ENCODE measurements at regions not wholly inside any gene's neighbourhood (a gene's known extent, or its start where the extent isn't known, plus 50 kb on each side); places are given as distances from the start of the nearest gene placed in this dataset.

- TF ChIP-seq, protein P1, sequence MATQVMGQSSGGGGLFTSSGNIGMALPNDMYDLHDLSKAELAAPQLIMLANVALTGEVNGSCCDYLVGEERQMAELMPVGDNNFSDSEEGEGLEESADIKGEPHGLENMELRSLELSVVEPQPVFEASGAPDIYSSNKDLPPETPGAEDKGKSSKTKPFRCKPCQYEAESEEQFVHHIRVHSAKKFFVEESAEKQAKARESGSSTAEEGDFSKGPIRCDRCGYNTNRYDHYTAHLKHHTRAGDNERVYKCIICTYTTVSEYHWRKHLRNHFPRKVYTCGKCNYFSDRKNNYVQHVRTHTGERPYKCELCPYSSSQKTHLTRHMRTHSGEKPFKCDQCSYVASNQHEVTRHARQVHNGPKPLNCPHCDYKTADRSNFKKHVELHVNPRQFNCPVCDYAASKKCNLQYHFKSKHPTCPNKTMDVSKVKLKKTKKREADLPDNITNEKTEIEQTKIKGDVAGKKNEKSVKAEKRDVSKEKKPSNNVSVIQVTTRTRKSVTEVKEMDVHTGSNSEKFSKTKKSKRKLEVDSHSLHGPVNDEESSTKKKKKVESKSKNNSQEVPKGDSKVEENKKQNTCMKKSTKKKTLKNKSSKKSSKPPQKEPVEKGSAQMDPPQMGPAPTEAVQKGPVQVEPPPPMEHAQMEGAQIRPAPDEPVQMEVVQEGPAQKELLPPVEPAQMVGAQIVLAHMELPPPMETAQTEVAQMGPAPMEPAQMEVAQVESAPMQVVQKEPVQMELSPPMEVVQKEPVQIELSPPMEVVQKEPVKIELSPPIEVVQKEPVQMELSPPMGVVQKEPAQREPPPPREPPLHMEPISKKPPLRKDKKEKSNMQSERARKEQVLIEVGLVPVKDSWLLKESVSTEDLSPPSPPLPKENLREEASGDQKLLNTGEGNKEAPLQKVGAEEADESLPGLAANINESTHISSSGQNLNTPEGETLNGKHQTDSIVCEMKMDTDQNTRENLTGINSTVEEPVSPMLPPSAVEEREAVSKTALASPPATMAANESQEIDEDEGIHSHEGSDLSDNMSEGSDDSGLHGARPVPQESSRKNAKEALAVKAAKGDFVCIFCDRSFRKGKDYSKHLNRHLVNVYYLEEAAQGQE (IDR thresholded peaks at IDR 0.05; ENCODE audit: low read depth) = no peak
- TF ChIP-seq TEAD4 (IDR thresholded peaks at IDR 0.05) = peak; percentile 85
Measured at GRCh38 chr5:29054282-29054681, 2015.9 kb upstream of the CDH9 start.

- TF ChIP-seq NFIC (IDR thresholded peaks at IDR 0.05) = no peak
- no peak for TF ChIP-seq CEBPB (IDR thresholded peaks at IDR 0.05)
- TF ChIP-seq TAF1 (IDR thresholded peaks at IDR 0.05; ENCODE audit: low read depth) = no peak
Measured at GRCh38 chr5:29051509-29051908, 2013.1 kb upstream of the CDH9 start.

DNA sequence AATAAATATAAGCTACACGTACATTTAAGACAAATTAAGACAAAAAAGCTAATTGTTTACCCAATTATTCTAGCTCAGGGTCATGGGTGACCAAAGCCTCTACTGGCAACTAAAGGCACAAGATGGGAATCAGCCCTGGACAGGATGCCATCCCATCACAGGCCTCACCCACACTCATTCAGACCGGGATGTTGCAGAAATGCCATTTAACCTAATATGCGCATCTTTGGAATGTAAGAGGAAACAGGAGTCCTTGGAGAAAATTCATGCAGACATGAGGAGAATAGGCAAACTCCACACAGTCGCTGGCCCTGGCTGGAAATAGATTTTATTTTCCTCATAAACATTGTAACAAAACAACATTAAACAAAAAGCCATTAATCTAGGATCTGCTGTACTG lies 2003.8 kb upstream of the CDH9 start:
- TF ChIP-seq, protein P2, sequence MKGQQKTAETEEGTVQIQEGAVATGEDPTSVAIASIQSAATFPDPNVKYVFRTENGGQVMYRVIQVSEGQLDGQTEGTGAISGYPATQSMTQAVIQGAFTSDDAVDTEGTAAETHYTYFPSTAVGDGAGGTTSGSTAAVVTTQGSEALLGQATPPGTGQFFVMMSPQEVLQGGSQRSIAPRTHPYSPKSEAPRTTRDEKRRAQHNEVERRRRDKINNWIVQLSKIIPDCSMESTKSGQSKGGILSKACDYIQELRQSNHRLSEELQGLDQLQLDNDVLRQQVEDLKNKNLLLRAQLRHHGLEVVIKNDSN (IDR thresholded peaks at IDR 0.05) = no peak
- TF ChIP-seq TCF12 (IDR thresholded peaks at IDR 0.05; ENCODE audit: low read depth) = no peak
- no peak for TF ChIP-seq TEAD4 (IDR thresholded peaks at IDR 0.05)
- TF ChIP-seq YY1 (IDR thresholded peaks at IDR 0.05; ENCODE audit: low read depth) = no peak
- TF ChIP-seq ZBTB7A (IDR thresholded peaks at IDR 0.05; ENCODE audit: low read depth) = no peak
- TF ChIP-seq FOXM1 (IDR thresholded peaks at IDR 0.05; ENCODE audit: borderline replicate concordance, low read depth) = no peak
- no peak for TF ChIP-seq NFIC (IDR thresholded peaks at IDR 0.05)
- no peak for TF ChIP-seq CEBPB (IDR thresholded peaks at IDR 0.05)
- no peak for TF ChIP-seq TAF1 (IDR thresholded peaks at IDR 0.05; ENCODE audit: low read depth)

DNA sequence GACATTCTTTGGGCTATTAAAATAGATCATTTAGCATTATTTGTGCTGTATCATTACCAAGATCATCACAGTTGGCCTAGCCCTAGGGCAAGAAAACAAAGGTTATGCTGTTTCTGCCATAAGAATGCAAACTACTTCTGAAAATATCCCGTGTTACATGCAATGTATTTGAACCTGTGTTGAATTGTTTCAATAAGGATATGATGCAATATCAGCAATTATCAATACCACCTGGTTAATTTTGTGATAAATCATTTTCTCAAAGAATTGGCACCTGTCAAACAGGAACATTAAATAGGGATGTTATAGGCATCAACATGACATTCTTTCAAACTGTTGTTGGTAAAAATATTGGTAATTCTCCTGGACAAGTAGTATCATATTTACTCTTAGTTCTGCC lies 2002.0 kb upstream of the CDH9 start:
- TF ChIP-seq EP300 (IDR thresholded peaks at IDR 0.05; ENCODE audit: borderline replicate concordance) = no peak

DNA sequence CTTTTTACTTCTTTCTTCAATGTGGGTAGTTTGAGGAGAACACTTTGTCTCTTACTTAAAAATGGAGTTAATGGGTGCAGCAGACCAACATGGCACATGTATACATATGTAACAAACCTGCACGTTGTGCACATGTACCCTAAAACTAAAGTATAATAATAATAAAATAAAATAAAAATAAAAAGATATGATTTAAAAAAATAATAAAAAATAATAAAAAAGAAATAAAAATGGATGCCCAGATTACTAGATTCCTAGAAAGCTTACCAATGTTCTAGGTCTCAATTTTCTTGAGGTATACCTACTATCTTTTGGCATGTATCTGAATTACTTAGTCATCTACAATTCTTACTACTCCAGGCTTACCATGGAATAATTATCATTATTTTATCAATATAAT lies 2001.6 kb upstream of the CDH9 start:
- TF ChIP-seq CEBPB (IDR thresholded peaks at IDR 0.05) (no peak), TEAD4 (IDR thresholded peaks at IDR 0.05) (no peak), YY1 (IDR thresholded peaks at IDR 0.05; ENCODE audit: low read depth) (no peak), MAX (IDR thresholded peaks at IDR 0.05) (no peak), RAD21 (IDR thresholded peaks at IDR 0.05; ENCODE audit: low read depth) (no peak)
- TF ChIP-seq, protein P2 (IDR thresholded peaks at IDR 0.05) = no peak

DNA sequence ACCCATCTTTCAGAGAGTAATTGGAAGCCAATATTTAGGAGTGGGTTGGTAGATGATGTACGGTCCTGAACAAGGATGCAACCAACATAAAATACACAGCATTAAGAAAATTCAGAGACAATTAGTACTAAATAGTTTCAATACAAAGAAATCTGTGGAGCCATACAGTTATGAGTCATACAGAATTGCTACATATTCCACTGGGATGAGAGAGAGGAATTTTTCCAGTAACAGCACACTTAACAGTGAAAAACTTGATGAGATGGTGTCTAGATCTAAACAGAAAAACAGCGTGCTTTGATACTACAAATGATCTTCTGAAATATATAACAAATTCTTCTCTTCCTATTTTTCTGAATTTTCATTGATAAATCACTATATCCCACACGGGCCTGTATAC lies 1999.3 kb upstream of the CDH9 start:
- TF ChIP-seq YY1 (IDR thresholded peaks at IDR 0.05; ENCODE audit: low read depth) (no peak), MAX (IDR thresholded peaks at IDR 0.05) (no peak), TCF12 (IDR thresholded peaks at IDR 0.05; ENCODE audit: low read depth) (no peak), RAD21 (IDR thresholded peaks at IDR 0.05; ENCODE audit: low read depth) (no peak), CREB1 (IDR thresholded peaks at IDR 0.05; ENCODE audit: low read depth) (no peak), FOXM1 (IDR thresholded peaks at IDR 0.05; ENCODE audit: borderline replicate concordance, low read depth) (no peak), NFIC (IDR thresholded peaks at IDR 0.05) (no peak), CEBPB (IDR thresholded peaks at IDR 0.05) (no peak), ZBTB7A (IDR thresholded peaks at IDR 0.05; ENCODE audit: low read depth) (no peak), TEAD4 (IDR thresholded peaks at IDR 0.05) (no peak), TAF1 (IDR thresholded peaks at IDR 0.05; ENCODE audit: low read depth) (no peak)
- TF ChIP-seq, protein P1 (IDR thresholded peaks at IDR 0.05; ENCODE audit: low read depth) = no peak
- TF ChIP-seq, protein P2 (IDR thresholded peaks at IDR 0.05) = no peak

DNA sequence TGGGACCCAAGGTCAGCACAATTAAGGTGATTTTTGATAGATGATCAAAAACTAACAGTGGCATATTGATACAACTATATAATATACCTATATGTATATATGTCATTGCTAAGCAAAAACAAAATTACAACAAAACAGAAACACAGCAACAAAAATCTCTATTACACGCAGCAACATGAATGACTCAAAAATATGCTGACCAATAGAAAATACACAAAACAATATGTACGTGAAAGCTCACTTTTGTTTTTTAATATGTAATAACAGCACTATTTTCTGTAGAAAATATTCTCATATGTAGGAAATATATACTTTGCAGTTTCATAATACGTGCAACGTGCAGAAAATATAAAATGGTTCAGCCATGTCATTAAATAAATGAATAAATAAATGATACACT lies 1985.7 kb upstream of the CDH9 start:
- TF ChIP-seq EP300 (IDR thresholded peaks at IDR 0.05; ENCODE audit: borderline replicate concordance) (no peak), CEBPB (IDR thresholded peaks at IDR 0.05) (no peak), TCF12 (IDR thresholded peaks at IDR 0.05; ENCODE audit: low read depth) (no peak), NFIC (IDR thresholded peaks at IDR 0.05) (no peak)
- TF ChIP-seq, protein P2 (IDR thresholded peaks at IDR 0.05) = no peak

Measured in Ishikawa (cell line).